H1 (cell line): ENCODE measurements at regions not wholly inside any gene's neighbourhood (a gene's known extent, or its start where the extent isn't known, plus 50 kb on each side); places are given as distances from the start of the nearest gene placed in this dataset.

ENCODE experiments used
- CTCF ChIA-PET: fragments of 300-600 bp; sonication (Branson Sonifier 250); formaldehyde crosslinking; loops from one replicate; lab custom pipeline; 2021; ENCODE audit not compliant: partially characterized antibody; lab: Charles Lee
- POLR2A ChIA-PET: fragments of 300-600 bp; sonication (Branson Sonifier 250); formaldehyde crosslinking; loops from one replicate; lab custom pipeline; 2021; ENCODE audit warnings: inconsistent platforms; ENCODE audit not compliant: partially characterized antibody; lab: Charles Lee
- DNase-seq, 2 experiments: peaks; one replicate each; pipeline versions ENCODE4 v3.0.0 to v3.0.0-alpha.2; 2010 to 2022; ENCODE audit warnings: low spot score in 2 of 2, low read depth in 1 of 2, mixed read lengths in 1 of 2
- FAIRE-seq: peaks from 2 replicates; lab custom pipeline; 2011; peaks lifted over from hg19 to GRCh38; lab: Jason Lieb, UNC
- H2AFZ ChIP-seq: 2 replicates; pipeline ENCODE4 v1.8.1; 2012; ENCODE audit warnings: low read length, inconsistent platforms
- H2AK5ac ChIP-seq: 2 replicates; pipeline ENCODE4 v1.6.1; 2013; ENCODE audit warnings: low read depth, low read length
- H2BK120ac ChIP-seq: replicated peaks from 2 replicates; pipeline ENCODE3; 2013; ENCODE audit warnings: low read depth, low read length, inconsistent platforms
- H2BK12ac ChIP-seq: 2 replicates; pipeline ENCODE4 v1.6.1; 2013; ENCODE audit warnings: low read depth, low read length
- H2BK15ac ChIP-seq: 2 replicates; pipeline ENCODE4 v1.6.1; 2013; ENCODE audit warnings: low read length
- H2BK20ac ChIP-seq: 2 replicates; pipeline ENCODE4 v1.6.1; 2013; ENCODE audit warnings: low read length
- H2BK5ac ChIP-seq: 2 replicates; pipeline ENCODE4 v1.6.1; 2013; ENCODE audit warnings: low read depth, low read length
- H3K14ac ChIP-seq: 2 replicates; pipeline ENCODE4 v1.6.1; 2013; ENCODE audit warnings: inconsistent platforms; ENCODE audit not compliant: insufficient read length
- H3K18ac ChIP-seq: 2 replicates; pipeline ENCODE4 v1.6.1; 2013; ENCODE audit warnings: low read length; ENCODE audit errors: extremely low read depth
- H3K23ac ChIP-seq: 2 replicates; pipeline ENCODE4 v1.6.1; 2013; ENCODE audit warnings: inconsistent platforms; ENCODE audit not compliant: insufficient read length
- H3K23me2 ChIP-seq: 2 replicates; pipeline ENCODE4 v1.6.1; 2013; ENCODE audit warnings: low read depth, low read length
- H3K27ac ChIP-seq: 2 replicates; pipeline ENCODE4 v1.6.1; 2011; ENCODE audit warnings: low read depth, low read length, inconsistent platforms
- H3K27me3 ChIP-seq, 4 experiments: replicated peaks in 1 of 4; 1 replicate in 1 of 4; 2 replicates in 3 of 4; pipeline versions ENCODE4 v1.6.1 to v1.8.1; 2011 to 2013; ENCODE audit warnings: low read length in 3 of 4, mild to moderate bottlenecking in 3 of 4, inconsistent platforms in 2 of 4, mixed read lengths in 2 of 4, moderate library complexity in 1 of 4; ENCODE audit not compliant: control insufficient read depth in 3 of 4, insufficient read depth in 3 of 4; ENCODE audit errors: extremely low read depth in 1 of 4
- H3K36me3 ChIP-seq, 4 experiments: 2 replicates each; pipeline versions ENCODE4 v1.6.1 to v1.8.1; 2011 to 2013; ENCODE audit warnings: mild to moderate bottlenecking in 4 of 4, low read length in 3 of 4, moderate library complexity in 2 of 4, control low read depth in 1 of 4, inconsistent platforms in 1 of 4; ENCODE audit not compliant: insufficient read depth in 4 of 4, control insufficient read depth in 2 of 4
- H3K4ac ChIP-seq: replicated peaks from 2 replicates; pipeline ENCODE3; 2013; ENCODE audit warnings: low read length, low read depth, mixed read lengths, inconsistent platforms; ENCODE audit not compliant: insufficient read length
- H3K4me1 ChIP-seq, 4 experiments: replicated peaks in 1 of 4; 1 replicate in 1 of 4; 2 replicates in 3 of 4; pipeline versions ENCODE4 v1.6.1 to v1.8.1; 2011 to 2013; ENCODE audit warnings: low read length in 3 of 4, inconsistent platforms in 2 of 4, mixed read lengths in 1 of 4; ENCODE audit not compliant: insufficient read depth in 4 of 4, control insufficient read depth in 3 of 4
- H3K4me2 ChIP-seq, 2 experiments: 2 replicates each; pipeline versions ENCODE4 v1.6.1 to v1.8.1; 2011 to 2013; ENCODE audit warnings: low read depth in 2 of 2, low read length in 2 of 2, control low read depth in 1 of 2, inconsistent platforms in 1 of 2, mild to moderate bottlenecking in 1 of 2; ENCODE audit not compliant: insufficient read depth in 1 of 2
- H3K4me3 ChIP-seq, 4 experiments: fragments of 200-600, 300-600 bp in 1 of 4; sonication (generic), shearing (Covaris generic), sonication (Bioruptor Twin) in 1 of 4; 2 replicates each; pipeline versions ENCODE4 v1.5.1 to v1.8.1; 2011 to 2016; ENCODE audit warnings: low read length in 4 of 4, low read depth in 3 of 4, control low read depth in 2 of 4, inconsistent platforms in 2 of 4, mild to moderate bottlenecking in 2 of 4, mixed read lengths in 1 of 4, moderate library complexity in 1 of 4; ENCODE audit not compliant: insufficient read depth in 2 of 4; ENCODE audit errors: extremely low read depth in 1 of 4
- H3K56ac ChIP-seq: replicated peaks from 2 replicates; pipeline ENCODE3; 2013; ENCODE audit warnings: low read depth, mild to moderate bottlenecking, mixed read lengths, low read length, inconsistent platforms; ENCODE audit not compliant: insufficient read length
- H3K79me1 ChIP-seq: 2 replicates; pipeline ENCODE4 v1.6.1; 2013; ENCODE audit warnings: low read depth, low read length, control low read depth
- H3K79me2 ChIP-seq, 2 experiments: 2 replicates each; pipeline versions ENCODE4 v1.6.1 to v1.8.1; 2012 to 2013; ENCODE audit warnings: low read length in 2 of 2, mild to moderate bottlenecking in 2 of 2, inconsistent platforms in 1 of 2; ENCODE audit not compliant: insufficient read depth in 2 of 2, control insufficient read depth in 1 of 2
- H3K9ac ChIP-seq, 4 experiments: replicated peaks in 1 of 4; 1 replicate in 1 of 4; 2 replicates in 3 of 4; pipeline versions ENCODE4 v1.6.1 to v1.8.1; 2011 to 2013; ENCODE audit warnings: low read depth in 3 of 4, low read length in 3 of 4, control low read depth in 2 of 4, mild to moderate bottlenecking in 2 of 4, moderate library complexity in 2 of 4, inconsistent platforms in 1 of 4; ENCODE audit errors: extremely low read depth in 1 of 4
- H3K9me3 ChIP-seq, 2 experiments: 2 replicates each; pipeline versions ENCODE4 v1.6.1 to v1.8.1; 2012 to 2013; ENCODE audit warnings: mild to moderate bottlenecking in 2 of 2, moderate library complexity in 2 of 2, control low read depth in 1 of 2, inconsistent platforms in 1 of 2, low read depth in 1 of 2, low read length in 1 of 2, mixed read lengths in 1 of 2; ENCODE audit not compliant: insufficient read depth in 2 of 2
- H4K20me1 ChIP-seq, 2 experiments: replicated peaks in 1 of 2; 2 replicates each; pipeline versions ENCODE3 to v1.8.1; 2011 to 2013; ENCODE audit warnings: inconsistent platforms in 2 of 2, low read length in 2 of 2, mild to moderate bottlenecking in 1 of 2; ENCODE audit not compliant: insufficient read depth in 2 of 2, control insufficient read depth in 1 of 2
- H4K5ac ChIP-seq: 2 replicates; pipeline ENCODE4 v1.6.1; 2013; ENCODE audit warnings: low read length, low read depth, mixed read lengths, inconsistent platforms; ENCODE audit not compliant: insufficient read length
- H4K8ac ChIP-seq: 2 replicates; pipeline ENCODE4 v1.8.0; 2013; ENCODE audit warnings: mild to moderate bottlenecking, moderate library complexity, low read length, inconsistent platforms; ENCODE audit not compliant: insufficient read depth; ENCODE audit errors: extremely low read depth
- H4K91ac ChIP-seq: replicated peaks from 2 replicates; pipeline ENCODE3; 2013; ENCODE audit warnings: low read length, mixed read lengths, inconsistent platforms; ENCODE audit not compliant: insufficient read length
- CHD1 ChIP-seq: IDR thresholded peaks from 2 replicates; pipeline ENCODE4 v1.6.1; 2012; ENCODE audit warnings: low read depth, low read length, improper control_type of control experiment
- CREB1 ChIP-seq: IDR thresholded peaks from 2 replicates; pipeline ENCODE4 v1.6.1; 2012; ENCODE audit warnings: inconsistent platforms
- HDAC2 ChIP-seq, 2 experiments: fragments of 300-600 bp in 1 of 2; sonication (generic) in 1 of 2; IDR thresholded peaks; 2 replicates each; pipeline ENCODE4 v1.6.1; 2011 to 2012; ENCODE audit warnings: low read depth in 2 of 2, low read length in 2 of 2, mild to moderate bottlenecking in 2 of 2, moderate library complexity in 2 of 2, borderline replicate concordance in 1 of 2, inconsistent platforms in 1 of 2
- WGBS, 2 experiments: shearing (Covaris generic) in 1 of 2; methylation state at CpG; one replicate each; pipeline versions ENCODE4 v1.1.6 to v1.1.7; 2013 to 2015; ENCODE audit warnings: low lambda C conversion rate in 2 of 2, mixed read lengths in 2 of 2, inconsistent platforms in 1 of 2, low coverage in 1 of 2, missing lambda C conversion rate in 1 of 2; ENCODE audit not compliant: insufficient replicate concordance in 2 of 2, insufficient coverage in 1 of 2, insufficient read length in 1 of 2; ENCODE audit errors: extremely low coverage in 1 of 2, missing lambda C conversion rate in 1 of 2; 5-methylcytosine and 5-hydroxymethylcytosine counted together

- FAIRE-seq (no peak), DNase-seq (no peak)
- H2AFZ ChIP-seq: peak overlapping the region; percentile 41; the same call in 1 of the 2 replicates
- H4K5ac ChIP-seq: no peak overlapping the region
- no peak overlapping the region for H2AK5ac ChIP-seq
- no peak overlapping the region for H3K4me3 ChIP-seq
- H3K4me2 ChIP-seq: no peak overlapping the region
- ChIA-PET POLR2A (no interaction called here), CTCF (interaction anchor here (1.0 kb wide), 1 partner anchor 13 kb away, joined by 3 read pairs; no protein-coding TSS in a partner anchor)
- no peaks in the 10 kb centered on the region for H3K23me2 ChIP-seq
- no peak overlapping the region for H4K91ac ChIP-seq
- no peaks in the 10 kb centered on the region for H3K27me3 ChIP-seq
- H3K14ac ChIP-seq: no peak overlapping the region
- no peaks in the 10 kb centered on the region for H3K79me2 ChIP-seq
- WGBS, 2 experiments: 84% methylated on average over 2 of the region's 2 CpGs; no CpG with 5 or more reads in 1 of the 2 experiments
- H3K79me1 ChIP-seq: no peaks in the 10 kb centered on the region
- no peak overlapping the region for H2BK20ac ChIP-seq
- no peaks in the 10 kb centered on the region for H3K4me1 ChIP-seq
- no peak overlapping the region for H2BK120ac ChIP-seq
- no peaks in the 10 kb centered on the region for H3K9me3 ChIP-seq
- H3K27ac ChIP-seq: no peak overlapping the region
- no peak overlapping the region for H3K4ac ChIP-seq
- H3K56ac ChIP-seq: no peak overlapping the region
- H3K23ac ChIP-seq: no peak overlapping the region
- H2BK15ac ChIP-seq: no peak overlapping the region
- no peak overlapping the region for H2BK5ac ChIP-seq
- TF ChIP-seq CREB1 (no peak), CHD1 (no peak), HDAC2 (IDR thresholded peaks at IDR 0.05; ENCODE audit: borderline replicate concordance in 1 of 2, low read depth in 2 of 2, low read length in 2 of 2) (no peak)
- TF ChIP-seq, all 59 proteins: peak for 0
- Histone ChIP-seq H4K20me1 (no peaks in the 10 kb centered on the region), H3K9ac (no peak overlapping the region), H3K18ac (no peak overlapping the region), H3K36me3 (no peaks in the 10 kb centered on the region), H4K8ac (no peak overlapping the region), H2BK12ac (no peak overlapping the region)
These were observed 284.4 kb upstream of the MON1B start for GRCh38 chr16:76906552-76906951.
